ENCODE measurements at regions not wholly inside any gene's neighbourhood (a gene's known extent, or its start where the extent isn't known, plus 50 kb on each side); places are given as distances from the start of the nearest gene placed in this dataset.

GRCh38 chr17:34761646-34762045 is 182.3 kb downstream of the TMEM132E start:
- no peak for TF ChIP-seq CTCF (conservative IDR thresholded peaks at IDR 0.05; ENCODE audit: low read depth, low read length)
- no peak overlapping the region for H3K4me3 ChIP-seq (ENCODE audit: low read length)
- no peak for DNase-seq (ENCODE audit: low read depth)

GRCh38 chr17:34760931-34761495 is 181.6 kb downstream of the TMEM132E start:
- no peak overlapping the region for H3K4me3 ChIP-seq (ENCODE audit: low read length)
- no peak for TF ChIP-seq CTCF (conservative IDR thresholded peaks at IDR 0.05; ENCODE audit: low read depth, low read length)
- no peak for DNase-seq (ENCODE audit: low read depth)

GRCh38 chr17:34758718-34759117 is 179.3 kb downstream of the TMEM132E start:
- H3K4me3 ChIP-seq (ENCODE audit: low read length): no peak overlapping the region
- TF ChIP-seq CTCF (conservative IDR thresholded peaks at IDR 0.05; ENCODE audit: low read depth, low read length): no peak
- no peak for DNase-seq (ENCODE audit: low read depth)

- no peak overlapping the region for H3K4me3 ChIP-seq (ENCODE audit: low read length)
- TF ChIP-seq CTCF (conservative IDR thresholded peaks at IDR 0.05; ENCODE audit: low read depth, low read length): no peak
Observed at GRCh38 chr17:34758316-34758715, 178.9 kb downstream of the TMEM132E start.

GRCh38 chr17:34757611-34758010 is 178.2 kb downstream of the TMEM132E start:
- DNase-seq (ENCODE audit: low read depth): no peak
- H3K4me3 ChIP-seq (ENCODE audit: low read length): no peak overlapping the region
- TF ChIP-seq CTCF (conservative IDR thresholded peaks at IDR 0.05; ENCODE audit: low read depth, low read length): no peak

More at GRCh38 chr17:34758316-34758715, 178.9 kb downstream of the TMEM132E start:
- DNase-seq (ENCODE audit: low read depth): no peak

- TF ChIP-seq CTCF (conservative IDR thresholded peaks at IDR 0.05; ENCODE audit: low read depth, low read length): no peak
- no peak overlapping the region for H3K4me3 ChIP-seq (ENCODE audit: low read length)
- no peak for DNase-seq (ENCODE audit: low read depth)
Observed at GRCh38 chr17:34757106-34757505, 177.7 kb downstream of the TMEM132E start.

GRCh38 chr17:34756637-34757021 is 177.2 kb downstream of the TMEM132E start:
- H3K4me3 ChIP-seq (ENCODE audit: low read length): no peak overlapping the region
- no peak for TF ChIP-seq CTCF (conservative IDR thresholded peaks at IDR 0.05; ENCODE audit: low read depth, low read length)
- no peak for DNase-seq (ENCODE audit: low read depth)
